Right forelimb (tissue), 1 donor: ENCODE measurements at regions not wholly inside any gene's neighbourhood (a gene's known extent, or its start where the extent isn't known, plus 50 kb on each side); places are given as distances from the start of the nearest gene placed in this dataset.
"Not testable (repeated sequence)": the region's sequence is repeated elsewhere in the genome, so short reads cannot be mapped to it uniquely, and the experiment has no call there.

ENCODE experiments used
- DNase-seq: peaks from one replicate; pipeline ENCODE4 v3.0.0-alpha.2; 2018

- no peak for DNase-seq
Measured at GRCh38 chr3:87564438-87564837, 288.1 kb upstream of the POU1F1 start.

- no peak for DNase-seq
Measured at GRCh38 chr3:87563712-87564111, 287.3 kb upstream of the POU1F1 start.

- no peak for DNase-seq
Measured at GRCh38 chr3:87558492-87558891, 282.1 kb upstream of the POU1F1 start.

- no peak for DNase-seq
Measured at GRCh38 chr3:87555290-87555689, 278.9 kb upstream of the POU1F1 start.

GRCh38 chr3:87553058-87553457, 276.7 kb upstream of the POU1F1 start:
- DNase-seq: no peak

GRCh38 chr3:87550892-87551291, 274.5 kb upstream of the POU1F1 start:
- DNase-seq: no peak

GRCh38 chr3:87549208-87549607, 272.8 kb upstream of the POU1F1 start:
- no peak for DNase-seq

GRCh38 chr3:87548271-87548670, 271.9 kb upstream of the POU1F1 start:
- no peak for DNase-seq

- no peak for DNase-seq
Measured at GRCh38 chr3:87546216-87546615, 269.8 kb upstream of the POU1F1 start.

GRCh38 chr3:87543408-87543807, 267.0 kb upstream of the POU1F1 start:
- DNase-seq: not testable (repeated sequence)

GRCh38 chr3:87541723-87542122, 265.3 kb upstream of the POU1F1 start:
- DNase-seq: no peak

GRCh38 chr3:87538722-87539121, 262.3 kb upstream of the POU1F1 start:
- DNase-seq: not testable (repeated sequence)

GRCh38 chr3:87509401-87509800, 233.0 kb upstream of the POU1F1 start:
- DNase-seq: no peak

- DNase-seq: no peak
Measured at GRCh38 chr3:87508921-87509320, 232.5 kb upstream of the POU1F1 start.

GRCh38 chr3:87507753-87508152, 231.4 kb upstream of the POU1F1 start:
- no peak for DNase-seq

GRCh38 chr3:87503900-87504498, 227.6 kb upstream of the POU1F1 start:
- DNase-seq: no peak

GRCh38 chr3:87501076-87501475, 224.7 kb upstream of the POU1F1 start:
- DNase-seq: no peak

- no peak for DNase-seq
Measured at GRCh38 chr3:87498358-87499080, 222.1 kb upstream of the POU1F1 start.

GRCh38 chr3:87495938-87496337, 219.6 kb upstream of the POU1F1 start:
- DNase-seq: no peak

GRCh38 chr3:87494264-87494663, 217.9 kb upstream of the POU1F1 start:
- no peak for DNase-seq

GRCh38 chr3:87491843-87492242, 215.5 kb upstream of the POU1F1 start:
- no peak for DNase-seq

- no peak for DNase-seq
Measured at GRCh38 chr3:87489892-87490291, 213.5 kb upstream of the POU1F1 start.

- DNase-seq: no peak
Measured at GRCh38 chr3:87488765-87489164, 212.4 kb upstream of the POU1F1 start.

- DNase-seq: not testable (repeated sequence)
Measured at GRCh38 chr3:87486635-87487034, 210.3 kb upstream of the POU1F1 start.

GRCh38 chr3:87486115-87486514, 209.7 kb upstream of the POU1F1 start:
- no peak for DNase-seq
